GM23338 (cell line): ENCODE measurements at regions not wholly inside any gene's neighbourhood (a gene's known extent, or its start where the extent isn't known, plus 50 kb on each side); places are given as distances from the start of the nearest gene placed in this dataset.

Experiments
- ATAC-seq: fragments of 200-7000 bp; cut with Tn5 transposase; 3 replicates; pipeline ENCODE4 v1.9.1; 2020
- DNase-seq: peaks from one replicate; pipeline ENCODE4 v3.0.0-alpha.2; 2015; ENCODE audit warnings: low spot score
- H2AFZ ChIP-seq: fragments of 200-600 bp; sonication (generic); 2 replicates; pipeline ENCODE4 v1.8.0; 2016; ENCODE audit warnings: antibody characterized with exemption, mild to moderate bottlenecking, moderate library complexity
- H3F3A ChIP-seq: fragments of 200-600 bp; sonication (generic); replicated peaks from 2 replicates; pipeline ENCODE4 v1.8.0; 2017; ENCODE audit warnings: antibody characterized with exemption, mixed run types, low read depth
- H3K27ac ChIP-seq: fragments of 200-600 bp; sonication (generic); 2 replicates; pipeline ENCODE4 v1.6.1; 2016; ENCODE audit warnings: low read depth
- H3K27me3 ChIP-seq: fragments of 200-600 bp; sonication (generic); 2 replicates; pipeline ENCODE4 v1.8.0; 2016; ENCODE audit warnings: mild to moderate bottlenecking, mixed run types, moderate library complexity; ENCODE audit not compliant: insufficient read depth
- H3K36me3 ChIP-seq: fragments of 200-600 bp; sonication (generic); 2 replicates; pipeline ENCODE4 v1.8.0; 2016; ENCODE audit warnings: mild to moderate bottlenecking; ENCODE audit not compliant: insufficient read depth
- H3K4me1 ChIP-seq: fragments of 200-600 bp; sonication (generic); 2 replicates; pipeline ENCODE4 v1.8.0; 2016; ENCODE audit warnings: mild to moderate bottlenecking, moderate library complexity; ENCODE audit not compliant: insufficient read depth
- H3K4me2 ChIP-seq: fragments of 200-600 bp; sonication (generic); 2 replicates; pipeline ENCODE4 v1.7.1; 2017; ENCODE audit warnings: mixed run types
- H3K4me3 ChIP-seq: fragments of 200-600 bp; sonication (generic); 2 replicates; pipeline ENCODE4 v1.6.1; 2016; ENCODE audit warnings: mixed run types
- H3K79me2 ChIP-seq: fragments of 200-600 bp; sonication (generic); replicated peaks from 2 replicates; pipeline ENCODE4 v1.8.0; 2017; ENCODE audit warnings: mild to moderate bottlenecking; ENCODE audit not compliant: insufficient read depth
- H3K9me2 ChIP-seq: fragments of 200-600 bp; sonication (generic); 2 replicates; pipeline ENCODE4 v1.8.0; 2017; ENCODE audit not compliant: insufficient read depth
- H4K20me1 ChIP-seq: fragments of 200-600 bp; sonication (generic); replicated peaks from 2 replicates; pipeline ENCODE4 v1.8.0; 2017; ENCODE audit warnings: mild to moderate bottlenecking; ENCODE audit not compliant: insufficient read depth
- H3K27ac Mint-ChIP-seq: 2 replicates; pipeline ENCODE4 v1.8.0; 2020; ENCODE audit warnings: inconsistent platforms, mild to moderate bottlenecking, moderate library complexity, mixed read lengths
- H3K27me3 Mint-ChIP-seq: 3 replicates; pipeline ENCODE4 v1.8.0; 2022; ENCODE audit warnings: low read depth, mild to moderate bottlenecking, moderate library complexity, mixed read lengths, inconsistent platforms; ENCODE audit not compliant: insufficient read depth, poor library complexity
- H3K36me3 Mint-ChIP-seq: 3 replicates; pipeline ENCODE4 v1.8.0; 2021; ENCODE audit warnings: low read depth, mild to moderate bottlenecking, inconsistent platforms, moderate library complexity, mixed read lengths
- H3K4me1 Mint-ChIP-seq: 3 replicates; pipeline ENCODE4 v1.8.0; 2020; ENCODE audit warnings: mild to moderate bottlenecking, inconsistent platforms, mixed read lengths
- H3K4me3 Mint-ChIP-seq: 3 replicates; pipeline ENCODE4 v1.8.0; 2021; ENCODE audit warnings: moderate library complexity, mild to moderate bottlenecking, inconsistent platforms, mixed read lengths
- H3K9me3 Mint-ChIP-seq: 3 replicates; pipeline ENCODE4 v1.8.0; 2020; ENCODE audit warnings: moderate library complexity, mild to moderate bottlenecking, inconsistent platforms, mixed read lengths
- CREB1 ChIP-seq: fragments of 250-450 bp; sonication (Bioruptor Pico); IDR thresholded peaks from 2 replicates; pipeline ENCODE4 v1.5.0; 2020; ENCODE audit warnings: low read depth, mild to moderate bottlenecking, moderate library complexity
- EZH2 ChIP-seq: fragments of 200-600 bp; sonication (generic); IDR thresholded peaks from one replicate; pipeline ENCODE4 v1.8.0; 2017; ENCODE audit warnings: antibody characterized with exemption, mild to moderate bottlenecking, low read depth; ENCODE audit not compliant: unreplicated experiment
- NANOG ChIP-seq: IDR thresholded peaks from 2 replicates; pipeline ENCODE4 v1.6.1; 2016; ENCODE audit warnings: antibody characterized with exemption, borderline replicate concordance
- POLR2AphosphoS5 ChIP-seq: IDR thresholded peaks from 2 replicates; pipeline ENCODE4 v1.6.1; 2016; ENCODE audit warnings: antibody characterized with exemption, low read depth
- STAT1 ChIP-seq: IDR thresholded peaks from one replicate; pipeline ENCODE4 v1.6.1; 2016; ENCODE audit warnings: antibody characterized with exemption; ENCODE audit not compliant: unreplicated experiment
- ZNF114 ChIP-seq: fragments of 250-450 bp; sonication (Bioruptor Pico); IDR thresholded peaks from 2 replicates; pipeline ENCODE4 v1.5.0; 2020; ENCODE audit warnings: mild to moderate bottlenecking, moderate library complexity
- ZNF331 ChIP-seq: fragments of 250-450 bp; sonication (Bioruptor Pico); IDR thresholded peaks from 2 replicates; pipeline ENCODE4 v1.5.0; 2020; ENCODE audit warnings: low read depth, mild to moderate bottlenecking, moderate library complexity
- TF ChIP-seq, protein P1 (sequence below): IDR thresholded peaks from 2 replicates; pipeline ENCODE4 v1.6.1; 2016; ENCODE audit warnings: antibody characterized with exemption
- TF ChIP-seq, protein P2 (sequence below): fragments of 250-450 bp; sonication (Bioruptor Pico); IDR thresholded peaks from 2 replicates; pipeline ENCODE4 v1.5.0; 2020; ENCODE audit warnings: mild to moderate bottlenecking, moderate library complexity

DNA sequence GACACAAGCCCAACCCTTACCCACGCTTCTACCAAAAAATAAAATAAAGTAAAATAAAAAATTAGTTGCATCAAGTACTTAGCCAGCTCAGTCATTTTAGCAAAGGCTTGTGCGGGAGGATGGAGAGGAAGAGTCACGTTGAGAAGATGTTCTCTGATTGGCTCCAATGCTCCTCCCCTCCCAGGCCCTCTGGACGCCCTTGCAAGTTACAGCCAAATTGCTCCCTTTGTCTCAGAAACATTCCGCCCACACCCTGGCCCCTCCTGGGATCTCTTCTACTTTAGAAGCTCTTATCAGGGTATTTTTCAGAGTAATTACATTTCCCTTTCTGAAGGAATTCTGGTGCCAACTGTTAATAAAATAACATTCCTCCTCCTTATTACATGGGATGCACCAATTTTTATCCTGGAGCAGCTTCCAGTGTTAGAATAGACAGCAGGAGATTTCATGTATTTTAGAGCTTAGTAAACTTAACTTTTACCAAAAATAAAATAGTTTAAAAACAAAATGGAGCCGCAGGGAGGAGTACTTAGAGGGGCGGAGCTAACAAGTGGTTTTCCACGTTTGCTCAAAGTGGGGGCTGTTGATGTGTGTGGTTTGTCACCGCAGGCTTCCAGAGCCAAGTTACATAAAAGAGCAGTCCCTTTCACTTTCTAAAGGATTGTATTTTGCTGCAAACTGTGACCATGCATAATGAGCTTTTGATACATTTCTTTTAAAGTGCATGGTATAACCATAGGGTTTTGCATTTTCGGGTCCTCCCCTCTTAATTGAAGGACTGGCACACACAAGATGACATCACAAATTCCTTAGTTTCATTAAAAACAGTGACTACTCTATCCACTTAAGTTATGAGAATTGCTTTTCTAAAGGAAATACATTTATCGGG is 71.7 kb upstream of the RAP1B start:
- Mint-ChIP-seq H3K4me1 (peaks cover 15% of the 10 kb centered on the region; the same call in 2 of the 3 replicates), H3K36me3 (peaks cover 23% of the 10 kb centered on the region), H3K27me3 (no peaks in the 10 kb centered on the region), H3K4me3 (no peak overlapping the region; the same call in 2 of the 3 replicates), H3K27ac (peak overlapping the region; percentile 94), H3K9me3 (peaks cover 30% of the 10 kb centered on the region)
- Histone ChIP-seq H3K4me3 (peak overlapping the region; percentile 18; the same call in 1 of the 2 replicates), H3K36me3 (0 out of 2 replicates have a peak, but pooled peaks cover 4% of the 10 kb centered on the region), H3K4me1 (no peaks in the 10 kb centered on the region; the same call in 1 of the 2 replicates), H4K20me1 (no peaks in the 10 kb centered on the region), H3K4me2 (peak overlapping the region; percentile 29), H3K79me2 (no peaks in the 10 kb centered on the region), H2AFZ (peak overlapping the region; percentile 23), H3K9me2 (no peaks in the 10 kb centered on the region), H3K27ac (peak overlapping the region; percentile 94), H3K27me3 (no peaks in the 10 kb centered on the region), H3F3A (no peaks in the 10 kb centered on the region)
- DNase-seq (peak; percentile 84), ATAC-seq (peak; percentile 96)
- peak; percentile 27; the same call in 1 of the 2 replicates for TF ChIP-seq CREB1 (CRISPR knock-in tag)
- TF ChIP-seq NANOG, result no peak
- TF ChIP-seq ZNF114 (CRISPR knock-in tag), result no peak
- no peak for TF ChIP-seq POLR2AphosphoS5
- no peak for TF ChIP-seq EZH2
- no peak for TF ChIP-seq STAT1
- TF ChIP-seq, protein P1, sequence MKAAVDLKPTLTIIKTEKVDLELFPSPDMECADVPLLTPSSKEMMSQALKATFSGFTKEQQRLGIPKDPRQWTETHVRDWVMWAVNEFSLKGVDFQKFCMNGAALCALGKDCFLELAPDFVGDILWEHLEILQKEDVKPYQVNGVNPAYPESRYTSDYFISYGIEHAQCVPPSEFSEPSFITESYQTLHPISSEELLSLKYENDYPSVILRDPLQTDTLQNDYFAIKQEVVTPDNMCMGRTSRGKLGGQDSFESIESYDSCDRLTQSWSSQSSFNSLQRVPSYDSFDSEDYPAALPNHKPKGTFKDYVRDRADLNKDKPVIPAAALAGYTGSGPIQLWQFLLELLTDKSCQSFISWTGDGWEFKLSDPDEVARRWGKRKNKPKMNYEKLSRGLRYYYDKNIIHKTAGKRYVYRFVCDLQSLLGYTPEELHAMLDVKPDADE, result no peak
- no peak for TF ChIP-seq ZNF331 (CRISPR knock-in tag)

DNA sequence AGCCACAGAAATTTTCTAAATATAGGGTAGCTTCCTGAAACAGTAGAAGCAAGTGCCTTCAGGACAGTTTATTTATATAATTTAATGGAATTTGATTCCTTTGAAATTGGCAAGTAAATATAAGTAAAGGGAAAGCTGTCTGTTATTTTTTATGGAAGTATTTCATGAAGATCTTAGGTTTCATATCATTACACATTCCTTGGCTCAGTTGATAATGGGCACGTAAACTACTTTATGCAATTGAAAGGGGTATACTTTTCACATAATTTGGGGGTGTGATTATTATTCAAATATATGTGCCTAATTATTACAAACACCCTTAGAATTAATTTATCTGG is 71.1 kb upstream of the RAP1B start:
- H3F3A ChIP-seq, result no peaks in the 10 kb centered on the region
- no peak overlapping the region for H2AFZ ChIP-seq
- peaks cover 30% of the 10 kb centered on the region for H3K9me3 Mint-ChIP-seq
- no peaks in the 10 kb centered on the region for H4K20me1 ChIP-seq
- H3K4me3 ChIP-seq, result no peak overlapping the region
- peaks cover 23% of the 10 kb centered on the region for H3K36me3 Mint-ChIP-seq
- H3K27ac Mint-ChIP-seq, result peak overlapping the region; percentile 94
- no peaks in the 10 kb centered on the region for H3K27me3 Mint-ChIP-seq
- DNase-seq (no peak), ATAC-seq (no peak)
- H3K27me3 ChIP-seq, result no peaks in the 10 kb centered on the region
- no peaks in the 10 kb centered on the region for H3K9me2 ChIP-seq
- peaks cover 15% of the 10 kb centered on the region; the same call in 2 of the 3 replicates for H3K4me1 Mint-ChIP-seq
- H3K79me2 ChIP-seq, result no peaks in the 10 kb centered on the region
- H3K4me1 ChIP-seq, result no peaks in the 10 kb centered on the region; the same call in 1 of the 2 replicates
- H3K36me3 ChIP-seq, result 0 out of 2 replicates have a peak, but pooled peaks cover 4% of the 10 kb centered on the region
- no peak overlapping the region for H3K4me2 ChIP-seq
- H3K4me3 Mint-ChIP-seq, result no peak overlapping the region
- H3K27ac ChIP-seq, result peak overlapping the region; percentile 94
- no peak for TF ChIP-seq POLR2AphosphoS5
- TF ChIP-seq EZH2, result no peak
- no peak for TF ChIP-seq ZNF331 (CRISPR knock-in tag)
- TF ChIP-seq, protein P2, sequence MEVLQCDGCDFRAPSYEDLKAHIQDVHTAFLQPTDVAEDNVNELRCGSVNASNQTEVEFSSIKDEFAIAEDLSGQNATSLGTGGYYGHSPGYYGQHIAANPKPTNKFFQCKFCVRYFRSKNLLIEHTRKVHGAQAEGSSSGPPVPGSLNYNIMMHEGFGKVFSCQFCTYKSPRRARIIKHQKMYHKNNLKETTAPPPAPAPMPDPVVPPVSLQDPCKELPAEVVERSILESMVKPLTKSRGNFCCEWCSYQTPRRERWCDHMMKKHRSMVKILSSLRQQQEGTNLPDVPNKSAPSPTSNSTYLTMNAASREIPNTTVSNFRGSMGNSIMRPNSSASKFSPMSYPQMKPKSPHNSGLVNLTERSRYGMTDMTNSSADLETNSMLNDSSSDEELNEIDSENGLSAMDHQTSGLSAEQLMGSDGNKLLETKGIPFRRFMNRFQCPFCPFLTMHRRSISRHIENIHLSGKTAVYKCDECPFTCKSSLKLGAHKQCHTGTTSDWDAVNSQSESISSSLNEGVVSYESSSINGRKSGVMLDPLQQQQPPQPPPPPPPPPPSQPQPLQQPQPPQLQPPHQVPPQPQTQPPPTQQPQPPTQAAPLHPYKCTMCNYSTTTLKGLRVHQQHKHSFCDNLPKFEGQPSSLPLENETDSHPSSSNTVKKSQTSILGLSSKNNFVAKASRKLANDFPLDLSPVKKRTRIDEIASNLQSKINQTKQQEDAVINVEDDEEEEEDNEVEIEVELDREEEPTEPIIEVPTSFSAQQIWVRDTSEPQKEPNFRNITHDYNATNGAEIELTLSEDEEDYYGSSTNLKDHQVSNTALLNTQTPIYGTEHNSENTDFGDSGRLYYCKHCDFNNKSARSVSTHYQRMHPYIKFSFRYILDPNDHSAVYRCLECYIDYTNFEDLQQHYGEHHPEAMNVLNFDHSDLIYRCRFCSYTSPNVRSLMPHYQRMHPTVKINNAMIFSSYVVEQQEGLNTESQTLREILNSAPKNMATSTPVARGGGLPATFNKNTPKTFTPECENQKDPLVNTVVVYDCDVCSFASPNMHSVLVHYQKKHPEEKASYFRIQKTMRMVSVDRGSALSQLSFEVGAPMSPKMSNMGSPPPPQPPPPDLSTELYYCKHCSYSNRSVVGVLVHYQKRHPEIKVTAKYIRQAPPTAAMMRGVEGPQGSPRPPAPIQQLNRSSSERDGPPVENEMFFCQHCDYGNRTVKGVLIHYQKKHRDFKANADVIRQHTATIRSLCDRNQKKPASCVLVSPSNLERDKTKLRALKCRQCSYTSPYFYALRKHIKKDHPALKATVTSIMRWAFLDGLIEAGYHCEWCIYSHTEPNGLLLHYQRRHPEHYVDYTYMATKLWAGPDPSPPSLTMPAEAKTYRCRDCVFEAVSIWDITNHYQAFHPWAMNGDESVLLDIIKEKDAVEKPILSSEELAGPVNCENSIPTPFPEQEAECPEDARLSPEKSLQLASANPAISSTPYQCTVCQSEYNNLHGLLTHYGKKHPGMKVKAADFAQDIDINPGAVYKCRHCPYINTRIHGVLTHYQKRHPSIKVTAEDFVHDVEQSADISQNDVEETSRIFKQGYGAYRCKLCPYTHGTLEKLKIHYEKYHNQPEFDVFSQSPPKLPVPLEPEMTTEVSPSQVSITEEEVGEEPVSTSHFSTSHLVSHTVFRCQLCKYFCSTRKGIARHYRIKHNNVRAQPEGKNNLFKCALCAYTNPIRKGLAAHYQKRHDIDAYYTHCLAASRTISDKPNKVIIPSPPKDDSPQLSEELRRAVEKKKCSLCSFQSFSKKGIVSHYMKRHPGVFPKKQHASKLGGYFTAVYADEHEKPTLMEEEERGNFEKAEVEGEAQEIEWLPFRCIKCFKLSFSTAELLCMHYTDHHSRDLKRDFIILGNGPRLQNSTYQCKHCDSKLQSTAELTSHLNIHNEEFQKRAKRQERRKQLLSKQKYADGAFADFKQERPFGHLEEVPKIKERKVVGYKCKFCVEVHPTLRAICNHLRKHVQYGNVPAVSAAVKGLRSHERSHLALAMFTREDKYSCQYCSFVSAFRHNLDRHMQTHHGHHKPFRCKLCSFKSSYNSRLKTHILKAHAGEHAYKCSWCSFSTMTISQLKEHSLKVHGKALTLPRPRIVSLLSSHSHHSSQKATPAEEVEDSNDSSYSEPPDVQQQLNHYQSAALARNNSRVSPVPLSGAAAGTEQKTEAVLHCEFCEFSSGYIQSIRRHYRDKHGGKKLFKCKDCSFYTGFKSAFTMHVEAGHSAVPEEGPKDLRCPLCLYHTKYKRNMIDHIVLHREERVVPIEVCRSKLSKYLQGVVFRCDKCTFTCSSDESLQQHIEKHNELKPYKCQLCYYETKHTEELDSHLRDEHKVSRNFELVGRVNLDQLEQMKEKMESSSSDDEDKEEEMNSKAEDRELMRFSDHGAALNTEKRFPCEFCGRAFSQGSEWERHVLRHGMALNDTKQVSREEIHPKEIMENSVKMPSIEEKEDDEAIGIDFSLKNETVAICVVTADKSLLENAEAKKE, result no peak
- TF ChIP-seq NANOG, result no peak
